ENCODE measurements at regions not wholly inside any gene's neighbourhood (a gene's known extent, or its start where the extent isn't known, plus 50 kb on each side); places are given as distances from the start of the nearest gene placed in this dataset.

GRCh38 chr22:49240472-49240871 is 587.2 kb downstream of the BRD1 start:
- DNase-seq = no peak

- DNase-seq = no peak
Measured at GRCh38 chr22:49240016-49240380, 587.7 kb downstream of the BRD1 start.

- peak; percentile 52 for DNase-seq
Measured at GRCh38 chr22:49239264-49240015, 588.2 kb downstream of the BRD1 start.

GRCh38 chr22:49238181-49239141 is 589.2 kb downstream of the BRD1 start:
- no peak for DNase-seq

- DNase-seq = no peak
Measured at GRCh38 chr22:49237703-49238102, 590.0 kb downstream of the BRD1 start.

- DNase-seq = no peak
Measured at GRCh38 chr22:49237279-49237678, 590.4 kb downstream of the BRD1 start.

GRCh38 chr22:49236541-49237075 is 591.1 kb downstream of the BRD1 start:
- DNase-seq = no peak

GRCh38 chr22:49235463-49236300 is 592.0 kb downstream of the BRD1 start:
- DNase-seq = no peak

GRCh38 chr22:49234459-49234858 is 593.2 kb downstream of the BRD1 start:
- DNase-seq = no peak

- no peak for DNase-seq
Measured at GRCh38 chr22:49233507-49234100, 594.1 kb downstream of the BRD1 start.

GRCh38 chr22:49232319-49233067 is 595.2 kb downstream of the BRD1 start:
- no peak for DNase-seq

- no peak for DNase-seq
Measured at GRCh38 chr22:49230194-49230577, 597.5 kb downstream of the BRD1 start.

- no peak for DNase-seq
Measured at GRCh38 chr22:49229483-49230193, 598.0 kb downstream of the BRD1 start.

- DNase-seq = no peak
Measured at GRCh38 chr22:49228431-49229037, 599.1 kb downstream of the BRD1 start.

- DNase-seq = no peak
Measured at GRCh38 chr22:49227670-49228069, 600.0 kb downstream of the BRD1 start.

- DNase-seq = no peak
Measured at GRCh38 chr22:49226096-49226495, 601.6 kb downstream of the BRD1 start.

- DNase-seq = no peak
Measured at GRCh38 chr22:49224243-49224642, 603.4 kb downstream of the BRD1 start.

GRCh38 chr22:49218142-49218541 is 609.5 kb downstream of the BRD1 start:
- no peak for DNase-seq

GRCh38 chr22:49216579-49216978 is 611.1 kb downstream of the BRD1 start:
- peak; percentile 38 for DNase-seq

GRCh38 chr22:49215840-49216239 is 611.8 kb downstream of the BRD1 start:
- peak; percentile 14 for DNase-seq

GRCh38 chr22:49214976-49215375 is 612.7 kb downstream of the BRD1 start:
- DNase-seq = peak; percentile 12
